Astrocyte (in vitro differentiated cells and primary cell): ENCODE measurements at regions not wholly inside any gene's neighbourhood (a gene's known extent, or its start where the extent isn't known, plus 50 kb on each side); places are given as distances from the start of the nearest gene placed in this dataset.

Experiments used
- DNase-seq: peaks from one replicate; pipeline ENCODE4 v3.0.0-alpha.2; 2010; ENCODE audit warnings: low read depth
- FAIRE-seq: peaks from 2 replicates; lab custom pipeline; 2011; peaks lifted over from hg19 to GRCh38; lab: Jason Lieb, UNC
- H2AFZ ChIP-seq: 2 replicates; pipeline ENCODE4 v1.6.0; 2012; ENCODE audit warnings: low read depth, low read length, inconsistent platforms
- H3K27ac ChIP-seq: 2 replicates; pipeline ENCODE4 v1.5.1; 2011; ENCODE audit warnings: low read depth, low read length, inconsistent platforms
- H3K27me3 ChIP-seq: 2 replicates; pipeline ENCODE4 v1.6.0; 2011; ENCODE audit warnings: low read length, inconsistent platforms; ENCODE audit not compliant: insufficient read depth
- H3K36me3 ChIP-seq: 2 replicates; pipeline ENCODE4 v1.5.1; 2011; ENCODE audit warnings: low read length, inconsistent platforms; ENCODE audit not compliant: insufficient read depth
- H3K4me1 ChIP-seq: 2 replicates; pipeline ENCODE4 v1.5.1; 2011; ENCODE audit warnings: low read length, inconsistent platforms; ENCODE audit not compliant: insufficient read depth
- H3K4me2 ChIP-seq: 2 replicates; pipeline ENCODE4 v1.6.0; 2012; ENCODE audit warnings: low read length, inconsistent platforms
- H3K4me3 ChIP-seq: 2 replicates; pipeline ENCODE4 v1.5.1; 2011; ENCODE audit warnings: low read depth, mild to moderate bottlenecking, low read length, inconsistent platforms; ENCODE audit not compliant: insufficient read depth
- H3K79me2 ChIP-seq: 2 replicates; pipeline ENCODE4 v1.6.0; 2012; ENCODE audit warnings: mild to moderate bottlenecking, low read length, inconsistent platforms; ENCODE audit not compliant: insufficient read depth
- H3K9ac ChIP-seq: 2 replicates; pipeline ENCODE4 v1.6.0; 2012; ENCODE audit warnings: mild to moderate bottlenecking, low read length, inconsistent platforms
- H3K9me3 ChIP-seq: 2 replicates; pipeline ENCODE4 v1.5.1; 2012; ENCODE audit warnings: low read depth, mild to moderate bottlenecking, low read length, inconsistent platforms; ENCODE audit not compliant: insufficient read depth
- H4K20me1 ChIP-seq: 2 replicates; pipeline ENCODE4 v1.6.0; 2012; ENCODE audit warnings: low read length, inconsistent platforms; ENCODE audit not compliant: insufficient read depth
- H3K27ac Mint-ChIP-seq: one replicate; pipeline ENCODE4 v1.8.0; 2021; ENCODE audit warnings: mild to moderate bottlenecking, mixed read lengths; ENCODE audit not compliant: unreplicated experiment
- H3K27me3 Mint-ChIP-seq: one replicate; pipeline ENCODE4 v1.8.0; 2021; ENCODE audit warnings: low read depth, mixed read lengths; ENCODE audit not compliant: unreplicated experiment
- H3K36me3 Mint-ChIP-seq: one replicate; pipeline ENCODE4 v1.8.0; 2021; ENCODE audit warnings: low read depth, mixed read lengths; ENCODE audit not compliant: unreplicated experiment
- H3K4me1 Mint-ChIP-seq: one replicate; pipeline ENCODE4 v1.8.0; 2021; ENCODE audit warnings: low read depth, mixed read lengths; ENCODE audit not compliant: unreplicated experiment
- H3K4me3 Mint-ChIP-seq: one replicate; pipeline ENCODE4 v1.8.0; 2021; ENCODE audit warnings: mild to moderate bottlenecking, moderate library complexity, mixed read lengths; ENCODE audit not compliant: unreplicated experiment
- H3K9me3 Mint-ChIP-seq: one replicate; pipeline ENCODE4 v1.8.0; 2021; ENCODE audit warnings: mild to moderate bottlenecking, mixed read lengths; ENCODE audit not compliant: unreplicated experiment
- EZH2 ChIP-seq: IDR thresholded peaks from 2 replicates; pipeline ENCODE4 v1.6.1; 2012; ENCODE audit warnings: mild to moderate bottlenecking, low read length, inconsistent platforms; ENCODE audit not compliant: insufficient read depth
- TF ChIP-seq, protein P1 (sequence below): IDR thresholded peaks from 2 replicates; pipeline ENCODE4 v1.5.1; 2011; ENCODE audit warnings: low read depth, mild to moderate bottlenecking, inconsistent platforms, low read length, moderate library complexity; ENCODE audit not compliant: insufficient read depth

DNA sequence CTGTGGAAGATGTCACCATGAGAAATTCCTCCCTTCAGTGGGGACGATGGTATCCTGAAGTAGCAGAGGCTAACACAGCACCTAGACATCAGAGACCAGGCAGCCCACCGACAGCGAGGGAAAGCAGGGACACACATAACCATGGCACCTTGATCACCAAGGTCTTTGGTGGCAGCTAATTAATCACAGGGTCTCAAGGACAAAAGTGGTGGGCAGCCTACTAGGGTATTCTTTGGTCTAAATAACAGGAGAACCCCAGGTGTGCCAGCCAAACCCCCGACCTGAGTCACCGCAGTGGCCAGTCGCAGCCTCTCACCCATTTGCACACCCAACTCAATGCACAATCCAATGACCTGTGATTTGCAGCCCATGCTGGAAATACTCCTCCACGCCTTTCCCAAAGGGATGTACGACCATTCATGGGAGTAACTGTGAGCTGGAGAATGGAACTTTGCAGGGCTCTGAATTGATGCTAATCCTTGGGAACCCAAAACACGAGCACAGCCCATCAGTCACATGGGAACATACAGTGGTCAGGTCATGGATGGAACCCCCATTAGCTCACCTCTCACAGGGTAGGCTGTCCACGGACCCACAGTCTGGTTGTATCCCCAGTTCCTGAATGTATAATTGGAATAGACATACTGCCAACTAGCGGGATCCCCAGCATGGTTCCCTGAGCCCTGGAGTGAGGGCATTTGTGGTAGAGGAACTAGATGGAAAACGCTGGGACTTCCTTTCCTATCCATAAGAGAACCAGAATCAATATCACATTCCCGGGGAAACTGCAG lies 58.7 kb upstream of the C14orf180 start:
- no peak overlapping the region for H3K4me3 Mint-ChIP-seq
- TF ChIP-seq, protein P1, sequence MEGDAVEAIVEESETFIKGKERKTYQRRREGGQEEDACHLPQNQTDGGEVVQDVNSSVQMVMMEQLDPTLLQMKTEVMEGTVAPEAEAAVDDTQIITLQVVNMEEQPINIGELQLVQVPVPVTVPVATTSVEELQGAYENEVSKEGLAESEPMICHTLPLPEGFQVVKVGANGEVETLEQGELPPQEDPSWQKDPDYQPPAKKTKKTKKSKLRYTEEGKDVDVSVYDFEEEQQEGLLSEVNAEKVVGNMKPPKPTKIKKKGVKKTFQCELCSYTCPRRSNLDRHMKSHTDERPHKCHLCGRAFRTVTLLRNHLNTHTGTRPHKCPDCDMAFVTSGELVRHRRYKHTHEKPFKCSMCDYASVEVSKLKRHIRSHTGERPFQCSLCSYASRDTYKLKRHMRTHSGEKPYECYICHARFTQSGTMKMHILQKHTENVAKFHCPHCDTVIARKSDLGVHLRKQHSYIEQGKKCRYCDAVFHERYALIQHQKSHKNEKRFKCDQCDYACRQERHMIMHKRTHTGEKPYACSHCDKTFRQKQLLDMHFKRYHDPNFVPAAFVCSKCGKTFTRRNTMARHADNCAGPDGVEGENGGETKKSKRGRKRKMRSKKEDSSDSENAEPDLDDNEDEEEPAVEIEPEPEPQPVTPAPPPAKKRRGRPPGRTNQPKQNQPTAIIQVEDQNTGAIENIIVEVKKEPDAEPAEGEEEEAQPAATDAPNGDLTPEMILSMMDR, result no peak
- no peak for TF ChIP-seq EZH2
- no peaks in the 10 kb centered on the region for H4K20me1 ChIP-seq
- H3K9ac ChIP-seq, result no peak overlapping the region
- no peak overlapping the region for H3K4me2 ChIP-seq
- FAIRE-seq, result no peak
- DNase-seq, result no peak
- H3K9me3 Mint-ChIP-seq, result peaks cover 16% of the 10 kb centered on the region
- H3K9me3 ChIP-seq, result no peaks in the 10 kb centered on the region
- no peaks in the 10 kb centered on the region for H3K79me2 ChIP-seq
- no peaks in the 10 kb centered on the region for H3K36me3 ChIP-seq
- no peak overlapping the region for H2AFZ ChIP-seq
- no peaks in the 10 kb centered on the region for H3K27me3 ChIP-seq
- no peaks in the 10 kb centered on the region for H3K4me1 Mint-ChIP-seq
- H3K36me3 Mint-ChIP-seq, result peaks cover 3% of the 10 kb centered on the region
- no peaks in the 10 kb centered on the region for H3K4me1 ChIP-seq
- H3K27ac ChIP-seq, result no peak overlapping the region
- H3K4me3 ChIP-seq, result no peak overlapping the region
- no peak overlapping the region for H3K27ac Mint-ChIP-seq
- H3K27me3 Mint-ChIP-seq, result peaks cover 42% of the 10 kb centered on the region

DNA sequence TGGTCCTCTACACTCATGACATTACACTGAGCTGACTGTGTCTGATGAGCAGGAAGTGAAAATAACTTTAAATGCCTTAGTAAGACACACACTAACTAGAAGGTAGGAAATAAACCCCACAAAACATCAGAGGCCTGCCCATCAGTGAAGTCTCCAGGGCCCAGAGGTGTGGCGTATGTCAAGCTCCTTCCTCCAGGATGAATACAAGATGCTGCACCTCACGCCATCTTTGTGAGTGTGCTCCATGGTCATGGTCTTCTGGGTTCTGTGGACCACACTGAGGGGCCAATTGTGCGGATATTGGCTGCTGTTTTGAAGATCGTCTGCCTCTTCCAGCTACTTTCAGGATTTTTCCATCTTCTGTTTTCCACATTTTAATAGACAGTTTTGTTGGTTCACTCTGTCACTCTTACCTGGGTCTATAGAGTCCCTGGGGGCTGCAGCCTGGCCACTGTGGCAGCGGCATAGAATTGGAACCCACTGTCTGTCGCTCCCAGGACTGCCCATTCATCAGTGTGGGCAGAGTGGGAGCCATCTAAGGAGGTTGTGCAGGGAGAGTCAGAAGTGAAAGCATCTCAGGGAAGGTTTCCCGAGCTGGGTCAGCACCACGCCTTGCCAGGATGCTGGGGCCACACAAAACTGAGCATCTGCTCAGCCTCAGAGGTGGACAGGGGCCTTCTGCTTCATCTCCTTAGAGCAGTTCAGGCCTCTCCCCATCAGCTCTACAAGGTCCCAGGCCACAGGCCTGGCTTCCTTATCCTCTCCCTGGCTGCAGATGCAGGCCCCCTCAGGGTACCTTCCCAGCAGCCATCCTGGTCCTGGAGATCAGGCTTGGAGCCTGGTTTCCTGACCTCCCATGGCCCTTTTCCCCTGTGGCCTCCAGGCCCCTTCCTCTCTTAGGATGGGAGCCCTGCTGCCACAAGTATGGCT lies 57.5 kb upstream of the C14orf180 start:
- Histone ChIP-seq H4K20me1 (no peaks in the 10 kb centered on the region), H3K9ac (no peak overlapping the region), H3K27me3 (no peaks in the 10 kb centered on the region), H3K27ac (no peak overlapping the region), H3K9me3 (peaks cover 8% of the 10 kb centered on the region), H3K4me3 (no peak overlapping the region), H3K4me2 (no peak overlapping the region), H3K36me3 (no peaks in the 10 kb centered on the region), H2AFZ (no peak overlapping the region), H3K4me1 (no peaks in the 10 kb centered on the region), H3K79me2 (no peaks in the 10 kb centered on the region)
- H3K9me3 Mint-ChIP-seq, result peaks cover 16% of the 10 kb centered on the region
- H3K4me1 Mint-ChIP-seq, result no peaks in the 10 kb centered on the region
- peaks cover 2% of the 10 kb centered on the region for H3K36me3 Mint-ChIP-seq
- H3K4me3 Mint-ChIP-seq, result no peak overlapping the region
- FAIRE-seq (no peak), DNase-seq (no peak)
- no peak overlapping the region for H3K27ac Mint-ChIP-seq
- peaks cover 36% of the 10 kb centered on the region for H3K27me3 Mint-ChIP-seq
- TF ChIP-seq, protein P1, result no peak
- TF ChIP-seq EZH2, result no peak
